SU-DHL-6 (cell line): ENCODE measurements at regions not wholly inside any gene's neighbourhood (a gene's known extent, or its start where the extent isn't known, plus 50 kb on each side); places are given as distances from the start of the nearest gene placed in this dataset.

Experiments
- CTCF ChIP-seq: fragments of 200-600 bp; sonication (generic); IDR thresholded peaks from one replicate; pipeline ENCODE4 v1.5.1; 2017; ENCODE audit warnings: antibody characterized with exemption, mild to moderate bottlenecking, low read length, moderate library complexity; ENCODE audit not compliant: insufficient read depth, poor library complexity, severe bottlenecking
- EZH2phosphoT487 ChIP-seq: fragments of 200-600 bp; sonication (generic), shearing (Covaris generic); conservative IDR thresholded peaks from 2 replicates; pipeline ENCODE4 v1.6.1; 2018; ENCODE audit warnings: mild to moderate bottlenecking, antibody characterized with exemption, low read length, moderate library complexity, mixed read lengths

DNA sequence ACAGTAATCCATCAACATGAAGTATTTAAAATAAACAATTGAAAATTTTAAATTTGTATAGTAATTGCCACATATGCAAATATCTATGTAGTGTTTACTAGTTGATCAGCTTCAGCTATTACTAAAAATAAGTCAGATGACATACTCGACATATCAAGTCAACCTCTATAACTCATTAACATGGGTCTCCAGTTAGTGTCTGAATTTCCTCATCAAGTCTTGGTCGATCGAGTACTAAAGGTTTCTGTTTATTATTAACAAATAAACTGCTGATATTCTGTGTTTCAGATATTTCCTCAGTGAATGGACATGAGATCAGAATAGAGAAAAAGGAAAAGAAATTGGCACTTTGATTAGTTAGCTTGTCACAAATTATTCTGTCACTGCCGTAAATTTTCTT is 266.5 kb upstream of the ITGA1 start:
- TF ChIP-seq CTCF: no peak
- TF ChIP-seq EZH2phosphoT487: no peak
